ENCODE measurements at regions not wholly inside any gene's neighbourhood (a gene's known extent, or its start where the extent isn't known, plus 50 kb on each side); places are given as distances from the start of the nearest gene placed in this dataset.

DNA sequence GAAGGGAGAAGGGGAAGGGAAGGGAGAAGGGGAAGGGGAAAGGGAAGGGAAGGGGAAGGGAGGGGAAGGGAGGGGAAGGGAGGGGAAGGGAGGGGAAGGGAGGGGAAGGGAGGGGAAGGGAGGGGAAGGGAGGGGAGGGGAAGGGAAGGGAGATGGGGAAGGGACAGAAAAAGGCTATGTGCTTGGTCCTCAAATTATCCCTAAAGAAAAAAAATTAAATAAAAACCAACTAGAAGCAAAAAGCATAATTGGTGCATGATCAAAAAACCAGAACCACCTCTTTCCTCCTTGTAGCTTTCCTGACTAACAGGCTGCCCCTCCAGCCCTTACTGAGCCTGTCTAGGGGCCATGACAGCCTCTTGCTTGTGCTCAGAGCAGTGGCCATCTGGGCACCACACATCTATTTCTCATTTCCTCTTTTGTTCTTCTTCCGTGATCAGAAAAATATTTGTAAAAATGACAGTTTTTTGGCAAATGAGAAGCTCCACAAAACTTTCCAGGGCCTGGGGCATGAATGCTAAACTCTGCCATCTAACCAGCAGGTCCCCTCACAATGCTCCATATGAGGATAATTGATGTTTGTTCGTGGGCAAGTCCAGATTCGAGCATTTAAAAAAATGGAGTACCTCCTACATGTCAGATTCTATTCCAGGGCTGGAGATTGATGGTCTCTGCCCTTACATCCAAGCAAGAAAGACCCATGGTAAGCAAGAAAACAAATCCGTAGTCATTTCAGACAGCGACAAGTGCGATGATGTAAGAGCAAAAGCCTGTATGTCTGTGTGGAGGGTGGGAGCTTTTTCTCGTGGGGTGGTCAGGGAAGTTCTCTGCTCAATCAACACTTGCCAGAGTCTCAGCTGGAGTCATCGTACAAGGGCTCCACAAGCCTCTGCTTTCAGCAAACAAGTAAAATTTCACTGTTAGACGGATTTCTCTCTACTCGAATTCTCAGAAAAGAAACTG lies 320.9 kb downstream of the WDR11 start:
- DNase-seq: no peak
- intact Hi-C loops (cut with micrococcal nuclease): no loop called here
- H3K9me3 Mint-ChIP-seq: no peaks in the 10 kb centered on the region
- no peaks in the 10 kb centered on the region for H3K27me3 Mint-ChIP-seq
- no peaks in the 10 kb centered on the region for H3K4me1 Mint-ChIP-seq
- no peak overlapping the region for H3K27ac Mint-ChIP-seq
- no peaks in the 10 kb centered on the region for H3K36me3 Mint-ChIP-seq (ENCODE audit: low read depth)
- no peak overlapping the region for H3K4me3 Mint-ChIP-seq

- intact Hi-C loops (cut with micrococcal nuclease): no loop called here
- Mint-ChIP-seq H3K9me3 (no peaks in the 10 kb centered on the region), H3K36me3 (ENCODE audit: low read depth) (no peaks in the 10 kb centered on the region), H3K4me3 (no peak overlapping the region), H3K4me1 (no peaks in the 10 kb centered on the region), H3K27me3 (no peaks in the 10 kb centered on the region), H3K27ac (no peak overlapping the region)
- no peak for DNase-seq
These were observed 327.8 kb downstream of the WDR11 start for GRCh38 chr10:121179006-121179405.

DNA sequence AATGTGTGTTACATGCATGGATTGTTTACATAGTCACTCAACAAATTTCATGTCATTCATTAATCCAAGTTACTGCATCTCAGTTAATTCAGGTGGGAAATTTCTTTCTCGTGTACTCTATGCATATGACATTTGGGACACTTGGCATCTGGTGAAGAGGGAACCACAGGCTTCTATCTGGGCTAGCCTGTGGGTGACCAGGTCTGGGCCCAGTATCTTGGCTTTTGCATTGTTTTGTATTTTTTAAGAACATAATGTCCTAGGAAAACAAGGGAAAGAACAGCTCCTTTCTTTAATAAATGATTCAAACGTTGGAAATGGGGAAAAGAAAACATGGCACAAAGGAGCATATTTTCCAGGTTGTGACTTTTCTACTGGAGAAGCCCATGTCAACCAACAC lies 331.1 kb downstream of the WDR11 start:
- no peak for DNase-seq
- Mint-ChIP-seq H3K27ac (no peak overlapping the region), H3K27me3 (no peaks in the 10 kb centered on the region), H3K9me3 (no peaks in the 10 kb centered on the region), H3K4me3 (no peak overlapping the region), H3K4me1 (no peaks in the 10 kb centered on the region), H3K36me3 (ENCODE audit: low read depth) (no peaks in the 10 kb centered on the region)
- intact Hi-C loops (cut with micrococcal nuclease): no loop called here

DNA sequence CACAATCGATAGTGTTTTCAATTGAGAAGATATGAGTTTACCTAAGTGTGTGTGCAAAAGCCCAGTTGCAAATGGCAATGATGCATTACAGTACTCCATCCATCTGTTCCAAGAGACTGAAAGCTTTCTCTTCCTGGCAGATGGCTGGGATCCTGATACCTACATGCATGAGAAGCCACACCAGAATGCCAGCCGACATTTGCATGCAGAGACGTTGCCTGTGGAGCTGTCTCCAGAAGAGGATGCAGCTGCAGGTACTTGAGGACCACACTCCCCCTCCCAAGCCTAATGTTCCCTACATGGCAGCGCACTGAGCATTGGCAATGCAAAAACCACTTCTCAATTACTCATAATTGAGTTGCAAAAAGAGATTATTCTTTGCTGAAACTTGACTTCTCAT lies 332.1 kb downstream of the WDR11 start:
- DNase-seq: no peak
- H3K4me1 Mint-ChIP-seq: no peaks in the 10 kb centered on the region
- no peak overlapping the region for H3K27ac Mint-ChIP-seq
- H3K36me3 Mint-ChIP-seq (ENCODE audit: low read depth): no peaks in the 10 kb centered on the region
- intact Hi-C loops (cut with micrococcal nuclease): no loop called here
- no peaks in the 10 kb centered on the region for H3K27me3 Mint-ChIP-seq
- no peaks in the 10 kb centered on the region for H3K9me3 Mint-ChIP-seq
- no peak overlapping the region for H3K4me3 Mint-ChIP-seq

GRCh38 chr10:121183707-121184106 lies 332.5 kb downstream of the WDR11 start:
- Mint-ChIP-seq H3K4me3 (no peak overlapping the region), H3K36me3 (ENCODE audit: low read depth) (no peaks in the 10 kb centered on the region), H3K27me3 (no peaks in the 10 kb centered on the region), H3K4me1 (no peaks in the 10 kb centered on the region), H3K27ac (no peak overlapping the region), H3K9me3 (no peaks in the 10 kb centered on the region)
- intact Hi-C loops (cut with micrococcal nuclease): no loop called here
- no peak for DNase-seq

DNA sequence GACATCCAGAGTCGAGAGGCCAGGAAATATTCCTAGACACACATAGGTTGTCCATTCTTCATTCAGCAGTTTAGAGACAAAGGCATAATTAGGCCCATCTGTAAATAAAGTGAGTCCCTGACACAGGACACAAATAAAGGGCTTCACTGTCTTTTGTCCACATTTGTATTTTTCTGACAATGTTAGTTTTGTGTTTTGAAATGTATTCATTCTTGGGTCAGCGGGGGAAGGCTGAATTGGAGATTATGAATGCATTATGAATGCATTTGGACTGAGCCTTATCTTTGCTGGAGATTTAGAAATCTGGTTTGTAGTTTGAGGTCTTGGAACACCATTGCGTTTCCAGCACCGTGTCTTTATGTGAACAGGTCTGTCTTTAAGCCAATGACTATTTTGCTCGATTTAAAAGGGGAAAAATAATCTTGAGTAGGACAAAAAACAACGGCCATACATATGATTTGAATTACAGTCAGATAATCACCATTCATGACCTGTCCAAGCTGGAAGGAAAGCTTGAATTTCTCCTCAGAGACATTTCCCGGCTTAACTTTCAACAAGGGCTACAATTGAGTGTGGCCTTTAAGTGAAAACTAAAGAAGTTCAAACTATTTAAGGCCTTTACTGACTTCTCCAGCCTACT lies 334.8 kb downstream of the WDR11 start:
- no peak for DNase-seq
- Mint-ChIP-seq H3K36me3 (ENCODE audit: low read depth) (no peaks in the 10 kb centered on the region), H3K9me3 (peaks cover 2% of the 10 kb centered on the region), H3K4me1 (no peaks in the 10 kb centered on the region), H3K4me3 (no peak overlapping the region), H3K27me3 (no peaks in the 10 kb centered on the region), H3K27ac (no peak overlapping the region)
- intact Hi-C loops (cut with micrococcal nuclease): no loop called here

GRCh38 chr10:121187391-121187790 lies 336.2 kb downstream of the WDR11 start:
- no peak overlapping the region for H3K27ac Mint-ChIP-seq
- no peaks in the 10 kb centered on the region for H3K27me3 Mint-ChIP-seq
- intact Hi-C loops (cut with micrococcal nuclease): no loop called here
- no peak for DNase-seq
- peaks cover 3% of the 10 kb centered on the region for H3K9me3 Mint-ChIP-seq
- H3K36me3 Mint-ChIP-seq (ENCODE audit: low read depth): no peaks in the 10 kb centered on the region
- no peak overlapping the region for H3K4me3 Mint-ChIP-seq
- no peaks in the 10 kb centered on the region for H3K4me1 Mint-ChIP-seq

DNA sequence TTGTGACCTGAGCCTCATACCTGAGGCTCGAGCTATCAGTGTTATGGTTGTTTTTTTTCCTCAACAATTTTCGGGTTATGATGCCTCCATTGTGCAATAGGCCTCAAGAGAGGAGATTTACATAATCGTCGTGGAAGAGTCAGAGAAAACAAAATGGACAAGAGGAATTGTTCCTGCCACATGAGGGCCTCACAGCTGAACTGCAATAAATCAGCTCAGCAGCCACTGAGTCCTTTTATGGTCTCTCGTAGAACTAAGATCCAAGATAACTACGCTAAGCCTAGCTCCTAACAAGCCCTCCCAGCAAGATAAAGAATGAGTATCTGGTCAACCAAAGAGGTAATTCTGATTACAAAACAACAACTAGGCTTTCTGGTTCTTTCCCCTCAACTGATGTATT lies 336.8 kb downstream of the WDR11 start:
- no peak for DNase-seq
- Mint-ChIP-seq H3K27me3 (no peaks in the 10 kb centered on the region), H3K4me1 (no peaks in the 10 kb centered on the region), H3K9me3 (peaks cover 3% of the 10 kb centered on the region), H3K4me3 (no peak overlapping the region), H3K36me3 (ENCODE audit: low read depth) (no peaks in the 10 kb centered on the region), H3K27ac (no peak overlapping the region)
- intact Hi-C loops (cut with micrococcal nuclease): no loop called here

GRCh38 chr10:121189066-121189465 lies 337.9 kb downstream of the WDR11 start:
- no peaks in the 10 kb centered on the region for H3K4me1 Mint-ChIP-seq
- DNase-seq: no peak
- H3K36me3 Mint-ChIP-seq (ENCODE audit: low read depth): no peaks in the 10 kb centered on the region
- peaks cover 3% of the 10 kb centered on the region for H3K9me3 Mint-ChIP-seq
- no peak overlapping the region for H3K27ac Mint-ChIP-seq
- intact Hi-C loops (cut with micrococcal nuclease): no loop called here
- H3K27me3 Mint-ChIP-seq: no peaks in the 10 kb centered on the region
- no peak overlapping the region for H3K4me3 Mint-ChIP-seq

DNA sequence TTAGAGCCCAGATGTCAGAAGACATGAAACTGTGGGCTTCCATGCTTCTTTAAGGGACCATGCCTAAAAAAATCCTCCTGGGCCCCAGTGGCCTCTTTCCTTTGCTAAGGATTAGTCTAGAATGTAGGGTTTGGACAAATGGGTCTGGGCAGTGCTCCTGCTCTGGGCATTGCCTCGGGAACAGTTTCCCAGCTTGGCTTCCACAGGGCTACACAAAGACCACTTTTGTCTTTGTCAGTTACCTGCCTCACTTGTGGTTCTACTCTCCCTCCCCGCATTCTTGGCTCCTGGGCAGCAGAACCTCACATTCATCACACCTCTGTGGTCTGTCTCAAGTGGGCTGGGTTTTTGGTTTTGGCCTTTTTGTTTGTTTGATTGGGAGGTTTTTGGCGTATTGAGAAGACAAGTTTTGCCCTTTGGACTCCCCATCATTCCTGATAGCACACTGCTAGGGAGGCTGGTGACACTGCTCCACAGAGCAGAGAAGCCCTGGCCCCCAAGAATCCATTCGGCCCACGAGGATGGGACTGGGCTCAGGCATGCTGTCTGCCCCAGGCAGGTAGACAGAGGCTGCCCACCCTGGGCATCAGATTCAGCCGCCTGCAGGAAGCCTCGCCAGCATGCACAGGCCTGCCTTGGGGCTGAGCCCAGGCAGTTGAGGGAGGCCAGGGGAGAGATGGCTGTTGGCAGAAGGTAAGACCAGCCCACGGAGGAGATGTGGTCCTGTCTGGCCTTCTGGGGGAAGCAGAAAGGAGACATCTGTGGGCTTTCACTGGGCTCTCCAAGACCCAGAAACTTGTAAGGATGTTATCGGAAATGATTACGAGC lies 343.7 kb downstream of the WDR11 start:
- H3K4me1 Mint-ChIP-seq: no peaks in the 10 kb centered on the region
- H3K36me3 Mint-ChIP-seq (ENCODE audit: low read depth): no peaks in the 10 kb centered on the region

DNA sequence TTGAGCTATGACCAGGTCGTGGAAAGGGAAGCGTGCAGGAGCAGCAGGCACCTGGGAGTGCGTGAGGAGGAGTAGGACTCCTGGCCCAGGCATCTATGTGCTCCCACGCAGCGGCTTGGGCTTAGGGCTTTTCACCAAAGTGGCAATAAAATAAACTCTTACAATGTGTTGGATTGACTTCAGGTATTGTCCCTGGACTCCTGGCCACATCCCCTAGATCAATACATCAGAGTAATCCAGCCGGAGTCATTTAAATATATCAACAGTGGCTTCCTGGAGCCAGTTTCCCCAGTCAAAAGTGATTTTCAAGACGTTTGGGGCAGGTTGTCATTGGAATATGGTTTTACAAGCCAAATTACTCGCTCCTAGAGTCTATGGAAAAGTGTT lies 344.4 kb downstream of the WDR11 start:
- H3K9me3 Mint-ChIP-seq: peaks cover 3% of the 10 kb centered on the region
- no peaks in the 10 kb centered on the region for H3K4me1 Mint-ChIP-seq
- H3K27me3 Mint-ChIP-seq: no peaks in the 10 kb centered on the region
- DNase-seq: no peak
- no peaks in the 10 kb centered on the region for H3K36me3 Mint-ChIP-seq (ENCODE audit: low read depth)
- no peak overlapping the region for H3K27ac Mint-ChIP-seq
- intact Hi-C loops (cut with micrococcal nuclease): no loop called here
- no peak overlapping the region for H3K4me3 Mint-ChIP-seq

More for the DNA sequence above, 343.7 kb downstream of the WDR11 start:
- intact Hi-C loops (cut with micrococcal nuclease): no loop called here
- no peak overlapping the region for H3K4me3 Mint-ChIP-seq
- peaks cover 3% of the 10 kb centered on the region for H3K9me3 Mint-ChIP-seq
- H3K27ac Mint-ChIP-seq: no peak overlapping the region
- DNase-seq: no peak
- no peaks in the 10 kb centered on the region for H3K27me3 Mint-ChIP-seq

GRCh38 chr10:121199081-121199480 lies 347.9 kb downstream of the WDR11 start:
- Mint-ChIP-seq H3K36me3 (ENCODE audit: low read depth) (no peaks in the 10 kb centered on the region), H3K4me1 (no peaks in the 10 kb centered on the region), H3K27me3 (no peaks in the 10 kb centered on the region), H3K27ac (no peak overlapping the region), H3K4me3 (no peak overlapping the region), H3K9me3 (no peaks in the 10 kb centered on the region)
- DNase-seq: no peak
- intact Hi-C loops (cut with micrococcal nuclease): no loop called here

DNA sequence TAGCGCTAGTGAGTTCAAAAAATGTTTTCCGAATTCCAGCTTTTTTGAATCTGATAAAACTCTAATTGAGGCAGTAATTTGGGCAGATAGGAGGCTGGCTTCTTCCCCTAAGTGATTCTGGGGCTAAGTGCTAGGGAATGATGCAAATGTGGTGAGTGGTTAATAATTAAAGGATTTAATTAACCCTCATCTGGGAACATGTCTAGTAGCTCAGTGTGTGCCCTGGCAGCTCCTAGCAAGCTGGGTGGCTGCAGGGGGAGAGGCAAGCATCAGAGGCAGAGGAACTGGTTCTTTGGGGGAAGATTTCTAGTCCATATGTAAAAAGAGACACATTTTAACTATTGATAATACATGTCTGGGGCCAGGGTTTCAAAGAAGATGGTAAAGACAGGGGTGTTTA lies 354.5 kb downstream of the WDR11 start:
- Mint-ChIP-seq H3K27me3 (no peaks in the 10 kb centered on the region), H3K9me3 (no peaks in the 10 kb centered on the region), H3K27ac (no peak overlapping the region), H3K4me3 (no peak overlapping the region), H3K4me1 (no peaks in the 10 kb centered on the region), H3K36me3 (ENCODE audit: low read depth) (no peaks in the 10 kb centered on the region)
- intact Hi-C loops (cut with micrococcal nuclease): no loop called here
- DNase-seq: no peak

DNA sequence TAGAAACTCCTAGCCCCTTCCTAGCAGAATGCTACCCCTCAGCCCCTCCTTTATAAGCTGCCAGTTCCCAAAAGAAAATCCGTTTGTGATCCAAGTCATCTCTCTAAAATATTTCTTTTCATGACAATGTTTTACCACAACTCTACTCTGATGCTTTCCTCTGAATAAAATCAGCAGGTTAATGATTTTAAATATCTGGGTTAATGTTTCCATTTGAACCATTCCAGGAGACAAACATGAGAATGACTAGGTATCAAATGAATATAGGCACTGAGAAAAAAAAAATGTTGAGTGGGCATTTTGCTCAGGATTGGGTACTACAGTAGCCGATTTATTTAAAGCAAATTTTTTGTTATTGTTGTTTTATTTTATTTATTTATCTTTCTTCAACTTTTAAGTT lies 360.3 kb downstream of the WDR11 start:
- H3K36me3 Mint-ChIP-seq (ENCODE audit: low read depth): no peaks in the 10 kb centered on the region
- H3K4me3 Mint-ChIP-seq: no peak overlapping the region
- no peaks in the 10 kb centered on the region for H3K27me3 Mint-ChIP-seq
- no peaks in the 10 kb centered on the region for H3K4me1 Mint-ChIP-seq
- no peak overlapping the region for H3K27ac Mint-ChIP-seq
- peaks cover 3% of the 10 kb centered on the region for H3K9me3 Mint-ChIP-seq
- intact Hi-C loops (cut with micrococcal nuclease): no loop called here
- DNase-seq: no peak

All from activated CD4-positive, alpha-beta T cell treated with anti-CD3 and anti-CD28 coated beads, Interleukin-2, amount 10 ng/mL, durations not matched to agents 24 days and 14 days (primary cell).